ENCODE measurements at regions not wholly inside any gene's neighbourhood (a gene's known extent, or its start where the extent isn't known, plus 50 kb on each side); places are given as distances from the start of the nearest gene placed in this dataset.

DNA sequence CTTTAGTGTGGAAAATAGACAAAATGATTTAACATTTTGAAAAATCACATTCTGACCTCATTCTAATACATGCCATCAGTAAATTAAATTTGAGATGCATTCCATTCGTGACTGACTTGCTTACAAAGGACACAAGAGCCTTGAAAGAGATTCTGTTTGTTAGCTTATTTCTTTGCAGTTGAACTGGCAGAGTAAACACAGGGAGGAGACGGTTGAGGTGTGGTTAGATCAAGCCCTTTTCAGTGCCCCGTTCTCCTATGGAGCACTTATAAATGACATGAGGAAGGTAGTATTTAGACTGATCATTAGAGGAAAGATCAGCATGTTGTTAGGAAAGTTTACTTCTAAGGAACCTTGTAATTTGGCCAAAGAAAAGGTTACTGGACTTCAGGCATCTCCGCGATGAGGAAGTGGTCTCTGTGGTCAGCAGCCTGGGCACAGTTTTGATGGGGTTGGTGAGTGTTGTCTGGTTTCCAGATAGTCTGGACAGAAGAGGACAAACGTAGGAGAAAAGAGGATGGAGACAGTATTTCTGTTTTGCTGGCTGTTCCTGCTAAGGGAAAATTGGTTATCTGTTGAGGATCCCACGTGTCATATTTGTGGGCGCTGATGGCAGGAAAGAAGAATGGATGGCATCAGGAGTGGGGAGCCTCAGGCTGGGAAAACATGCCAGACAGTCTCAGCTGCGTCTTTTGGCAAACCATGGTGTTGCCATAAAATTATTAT, 328.9 kb upstream of the TBL1XR1 start:
- no peak for FAIRE-seq
- intact Hi-C loops (cut with micrococcal nuclease) = no loop called here
- Histone ChIP-seq H3K4me2 (ENCODE audit: insufficient read depth, low read length) (no peak overlapping the region), H3K27me3 (ENCODE audit: control insufficient read depth in 2 of 2, insufficient read depth in 2 of 2, low read length in 2 of 2) (no peaks in the 10 kb centered on the region), H3K9me1 (replicated peaks; ENCODE audit: control insufficient read depth, extremely low read depth, insufficient read depth, low read length) (no peaks in the 10 kb centered on the region), H3K4me3 (replicated peaks in 1 of 3; ENCODE audit: insufficient read depth in 1 of 3, low read depth in 1 of 3, low read length in 3 of 3) (no peak overlapping the region), H3K27ac (ENCODE audit: insufficient read depth, low read depth, low read length) (no peak overlapping the region), H3K9me3 (replicated peaks; ENCODE audit: control insufficient read depth, insufficient read depth, low read length) (no peaks in the 10 kb centered on the region), H4K20me1 (replicated peaks; ENCODE audit: control insufficient read depth, extremely low read depth, insufficient read depth, low read length) (no peaks in the 10 kb centered on the region), H3K36me3 (ENCODE audit: control insufficient read depth in 2 of 2, extremely low read depth in 1 of 2, insufficient read depth in 2 of 2, low read length in 2 of 2) (no peaks in the 10 kb centered on the region), H3K4me1 (ENCODE audit: control insufficient read depth, extremely low read depth, insufficient read depth, low read length) (no peaks in the 10 kb centered on the region), H3K9ac (replicated peaks; ENCODE audit: extremely low read depth, insufficient read depth, low read length) (no peak overlapping the region), H3K79me2 (ENCODE audit: control insufficient read depth, insufficient read depth, low read length) (no peaks in the 10 kb centered on the region), H2AFZ (ENCODE audit: low read depth, low read length) (no peak overlapping the region)
- no peak for DNase-seq (ENCODE audit: low read depth, low spot score)
- CTCF ChIA-PET = no interaction called here
- dilution Hi-C loops (cut with MboI; ENCODE audit: extremely low pct_ligation_motif_present, low sequenced_read_pairs) = no loop called here
- no peak for TF ChIP-seq JUN (IDR thresholded peaks at IDR 0.05; ENCODE audit: borderline replicate concordance, insufficient read depth, insufficient read length, low read depth)
- TF ChIP-seq, protein P1, sequence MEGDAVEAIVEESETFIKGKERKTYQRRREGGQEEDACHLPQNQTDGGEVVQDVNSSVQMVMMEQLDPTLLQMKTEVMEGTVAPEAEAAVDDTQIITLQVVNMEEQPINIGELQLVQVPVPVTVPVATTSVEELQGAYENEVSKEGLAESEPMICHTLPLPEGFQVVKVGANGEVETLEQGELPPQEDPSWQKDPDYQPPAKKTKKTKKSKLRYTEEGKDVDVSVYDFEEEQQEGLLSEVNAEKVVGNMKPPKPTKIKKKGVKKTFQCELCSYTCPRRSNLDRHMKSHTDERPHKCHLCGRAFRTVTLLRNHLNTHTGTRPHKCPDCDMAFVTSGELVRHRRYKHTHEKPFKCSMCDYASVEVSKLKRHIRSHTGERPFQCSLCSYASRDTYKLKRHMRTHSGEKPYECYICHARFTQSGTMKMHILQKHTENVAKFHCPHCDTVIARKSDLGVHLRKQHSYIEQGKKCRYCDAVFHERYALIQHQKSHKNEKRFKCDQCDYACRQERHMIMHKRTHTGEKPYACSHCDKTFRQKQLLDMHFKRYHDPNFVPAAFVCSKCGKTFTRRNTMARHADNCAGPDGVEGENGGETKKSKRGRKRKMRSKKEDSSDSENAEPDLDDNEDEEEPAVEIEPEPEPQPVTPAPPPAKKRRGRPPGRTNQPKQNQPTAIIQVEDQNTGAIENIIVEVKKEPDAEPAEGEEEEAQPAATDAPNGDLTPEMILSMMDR (IDR thresholded peaks at IDR 0.05; ENCODE audit: extremely low read depth in 1 of 2, insufficient read depth in 1 of 2, low read depth in 1 of 2, low read length in 2 of 2) = no peak
- no peak for TF ChIP-seq FOS (IDR thresholded peaks at IDR 0.05; ENCODE audit: borderline replicate concordance, insufficient read depth, low read length)
- TF ChIP-seq POLR2AphosphoS5 (IDR thresholded peaks at IDR 0.05; ENCODE audit: insufficient read depth, low read depth, low read length) = no peak
- no peak for TF ChIP-seq MYC (IDR thresholded peaks at IDR 0.05; ENCODE audit: low read depth, low read length)
- TF ChIP-seq EZH2 (IDR thresholded peaks at IDR 0.05; ENCODE audit: borderline replicate concordance, low read depth, low read length, severe bottlenecking) = no peak
- TF ChIP-seq, protein P2, sequence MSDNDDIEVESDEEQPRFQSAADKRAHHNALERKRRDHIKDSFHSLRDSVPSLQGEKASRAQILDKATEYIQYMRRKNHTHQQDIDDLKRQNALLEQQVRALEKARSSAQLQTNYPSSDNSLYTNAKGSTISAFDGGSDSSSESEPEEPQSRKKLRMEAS (IDR thresholded peaks at IDR 0.05; ENCODE audit: insufficient read depth, insufficient read length) = no peak
- TF ChIP-seq POLR2A (IDR thresholded peaks at IDR 0.05; ENCODE audit: low read depth, low read length) = no peak
- TF ChIP-seq GATA2 (IDR thresholded peaks at IDR 0.05; ENCODE audit: insufficient read depth, insufficient read length, low read depth, low read length) = no peak
- POLR2A ChIA-PET = no interaction called here
- BruUV-seq (replicated peaks) = no TSS peak
